GM18907 (cell line): ENCODE measurements at regions not wholly inside any gene's neighbourhood (a gene's known extent, or its start where the extent isn't known, plus 50 kb on each side); places are given as distances from the start of the nearest gene placed in this dataset.
A peak's percentile ranks its signal among the peaks of the same experiment; 100 is the strongest.

Experiments used
- ATAC-seq: cut with Tn5 transposase; IDR thresholded peaks from one replicate; pipeline ENCODE4 v1.9.1; 2021; ENCODE audit warnings: mild to moderate bottlenecking, moderate library complexity; ENCODE audit not compliant: unreplicated experiment

GRCh38 chr9:19946441-19947109 lies 157.7 kb upstream of the SLC24A2 start:
- peak; percentile 89 for ATAC-seq

GRCh38 chr9:19941874-19942273 lies 153.0 kb upstream of the SLC24A2 start:
- ATAC-seq, result no peak

DNA sequence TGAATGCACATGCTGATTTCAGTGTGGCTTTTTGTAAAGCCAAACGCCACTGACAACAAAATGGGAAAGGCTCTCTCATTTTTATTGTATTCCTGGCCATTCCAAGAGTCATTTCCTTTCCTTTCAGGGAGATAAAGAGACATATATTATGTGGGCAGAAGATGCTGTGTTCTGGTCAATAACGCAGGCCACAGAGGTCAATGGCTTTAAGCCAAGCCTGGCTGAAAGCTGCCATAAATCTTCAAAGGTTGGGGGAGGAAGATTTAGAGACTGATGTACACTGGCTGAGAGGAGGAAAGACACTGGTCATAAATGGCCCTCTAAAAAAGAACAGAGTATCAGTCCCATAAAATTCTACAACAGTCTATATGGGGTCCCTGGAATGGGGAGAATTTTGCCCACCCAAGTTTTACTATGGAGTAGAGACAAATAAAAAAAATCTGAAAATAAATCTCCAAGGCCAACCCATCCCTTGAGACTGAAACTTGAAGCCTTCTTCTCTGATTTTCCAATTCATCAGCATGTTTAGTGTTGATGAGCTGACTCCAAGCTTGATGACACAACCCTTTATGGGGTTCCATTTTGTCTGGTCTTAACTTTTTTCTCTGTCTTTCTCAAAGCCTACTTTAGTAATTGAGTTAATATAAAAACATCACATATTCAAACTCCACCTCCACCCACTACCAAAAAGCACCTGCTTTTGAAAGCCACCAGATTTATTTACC lies 152.1 kb upstream of the SLC24A2 start:
- no peak for ATAC-seq

- ATAC-seq, result no peak
Observed at GRCh38 chr9:19939734-19940278, 151.0 kb upstream of the SLC24A2 start.

GRCh38 chr9:19938990-19939733 lies 150.3 kb upstream of the SLC24A2 start:
- ATAC-seq, result no peak

GRCh38 chr9:19937121-19937520 lies 148.3 kb upstream of the SLC24A2 start:
- ATAC-seq, result no peak

- no peak for ATAC-seq
Observed at GRCh38 chr9:19936598-19936997, 147.8 kb upstream of the SLC24A2 start.

DNA sequence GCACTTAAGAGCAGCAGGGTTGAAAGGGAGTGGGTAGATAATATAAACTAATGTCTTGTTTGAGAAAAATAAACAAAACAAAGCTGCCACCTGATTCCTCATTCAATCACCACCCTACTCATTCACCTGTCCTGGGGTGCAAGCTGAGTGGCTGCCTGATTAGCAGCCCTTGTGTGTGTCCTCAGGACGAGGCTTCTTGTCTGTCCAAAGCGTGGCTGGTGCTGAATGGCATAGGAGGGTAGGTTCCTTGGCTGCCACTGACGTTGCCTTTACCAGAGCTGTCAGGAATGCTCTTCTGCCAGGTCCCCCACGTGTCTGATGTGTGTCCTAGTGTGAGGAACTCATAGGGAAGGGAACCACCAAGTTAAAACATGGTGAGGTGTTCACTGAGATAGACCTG lies 146.6 kb upstream of the SLC24A2 start:
- no peak for ATAC-seq

GRCh38 chr9:19934301-19934871 lies 145.5 kb upstream of the SLC24A2 start:
- no peak for ATAC-seq

DNA sequence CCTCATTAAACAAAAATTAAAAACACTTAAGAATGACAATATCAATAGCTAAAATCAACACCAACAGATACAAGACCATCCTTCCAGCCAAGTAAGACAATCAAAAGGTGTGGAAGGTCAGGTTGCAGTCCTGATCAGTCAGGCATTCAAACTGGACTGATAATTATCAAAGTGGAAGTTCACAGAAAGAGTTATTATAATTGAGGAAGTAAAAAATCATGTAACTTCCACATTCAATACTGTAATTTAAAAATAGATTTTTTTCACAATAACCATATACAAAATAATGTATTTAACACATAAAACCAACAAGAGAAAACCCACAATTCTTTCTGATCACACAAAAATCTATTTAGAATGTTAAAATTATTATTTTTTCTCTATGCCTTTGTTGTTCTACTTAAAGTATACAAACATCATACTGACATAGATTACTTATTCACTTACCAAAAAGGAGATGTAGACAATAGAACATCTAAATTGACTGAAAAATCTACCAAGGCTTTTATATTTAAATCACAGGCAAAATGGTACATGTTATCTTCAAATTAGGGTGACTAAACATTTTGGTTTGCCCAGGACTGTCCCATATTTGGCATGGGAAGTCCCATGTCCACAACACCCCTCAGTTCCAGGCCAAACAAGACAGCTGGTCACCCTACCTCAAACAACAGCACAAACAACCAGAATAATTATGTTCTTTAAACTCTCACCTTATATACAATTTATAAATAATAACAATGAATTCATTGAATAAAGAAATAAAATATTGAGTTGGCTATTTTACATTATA lies 142.5 kb upstream of the SLC24A2 start:
- ATAC-seq, result no peak

- ATAC-seq, result no peak
Observed at GRCh38 chr9:19927560-19927959, 138.7 kb upstream of the SLC24A2 start.

DNA sequence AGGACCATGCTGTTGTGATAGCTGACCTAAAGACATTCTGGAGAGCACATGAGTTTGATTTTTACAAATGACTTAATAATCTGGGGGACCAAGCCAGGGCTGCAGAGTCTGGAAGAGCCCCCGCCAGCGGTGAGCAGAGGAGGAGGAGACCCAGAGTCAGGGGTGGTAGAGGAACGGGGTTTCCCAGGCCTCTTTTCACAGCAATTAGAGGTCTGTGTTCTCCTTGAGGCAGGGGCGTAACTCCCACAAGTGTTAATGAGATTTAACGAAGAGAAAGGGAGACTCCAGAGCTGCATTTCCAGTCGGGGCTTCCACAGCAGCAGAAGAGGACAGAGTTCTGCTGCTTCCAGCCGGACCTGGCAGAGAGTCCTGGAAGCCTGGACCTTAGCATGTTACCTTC lies 137.9 kb upstream of the SLC24A2 start:
- no peak for ATAC-seq

- ATAC-seq, result peak; percentile 95
Observed at GRCh38 chr9:19925674-19926503, 137.1 kb upstream of the SLC24A2 start.

- ATAC-seq, result no peak
Observed at GRCh38 chr9:19924080-19924479, 135.2 kb upstream of the SLC24A2 start.

DNA sequence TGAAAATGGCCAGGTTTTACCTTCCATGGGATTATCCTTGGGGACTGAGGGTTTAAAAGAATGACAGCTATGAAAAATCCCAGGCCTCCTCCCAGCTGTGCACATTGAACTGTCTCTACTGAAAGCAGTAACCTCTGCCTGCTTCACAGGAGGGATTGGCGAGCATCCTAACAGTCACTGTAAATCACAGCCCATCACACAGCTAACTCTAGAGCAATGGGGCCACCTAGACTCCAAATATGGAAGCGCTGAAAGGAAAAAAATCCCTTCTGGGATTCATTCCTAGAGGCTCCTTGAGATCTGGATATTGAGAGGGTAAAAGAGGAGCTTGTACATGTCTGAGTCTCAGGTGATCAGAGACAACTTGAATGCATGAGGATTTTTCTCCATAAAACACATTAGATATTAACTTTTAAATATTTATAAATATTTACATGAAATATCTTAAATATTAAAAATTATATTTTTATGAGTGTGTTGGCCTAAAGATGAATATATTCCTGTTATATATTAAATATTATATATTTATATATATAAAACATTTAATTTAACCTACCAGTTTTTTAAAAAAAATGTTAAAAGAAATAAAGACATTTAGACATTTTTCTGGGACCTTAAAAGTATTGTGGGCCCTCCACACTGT lies 133.8 kb upstream of the SLC24A2 start:
- no peak for ATAC-seq

GRCh38 chr9:19920401-19920800 lies 131.6 kb upstream of the SLC24A2 start:
- no peak for ATAC-seq

- no peak for ATAC-seq
Observed at GRCh38 chr9:19918630-19919029, 129.8 kb upstream of the SLC24A2 start.

GRCh38 chr9:19914044-19914443 lies 125.2 kb upstream of the SLC24A2 start:
- no peak for ATAC-seq

DNA sequence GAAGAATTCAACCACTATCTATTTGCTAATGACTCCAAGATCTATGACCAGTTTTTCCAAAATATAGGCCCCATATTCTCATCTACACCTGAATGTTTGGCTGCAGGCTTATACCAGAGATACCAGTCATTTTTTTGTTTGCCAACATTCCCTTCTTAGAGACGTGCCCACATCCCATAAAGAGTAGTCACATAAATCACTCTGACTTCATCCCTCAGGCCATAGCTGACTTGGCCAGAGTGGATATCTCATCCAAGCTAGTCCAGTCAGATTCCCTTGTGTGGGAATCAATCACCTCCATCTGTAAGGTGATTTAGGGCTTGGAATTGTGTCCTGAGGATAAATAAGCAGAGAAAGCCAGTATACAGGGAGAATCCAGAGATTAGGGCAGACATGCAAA lies 124.3 kb upstream of the SLC24A2 start:
- no peak for ATAC-seq
